Keratinocyte (primary cell): ENCODE measurements at regions not wholly inside any gene's neighbourhood (a gene's known extent, or its start where the extent isn't known, plus 50 kb on each side); places are given as distances from the start of the nearest gene placed in this dataset.

ENCODE experiments used
- CTCF ChIP-seq, 3 experiments: IDR thresholded peaks in 1 of 3; conservative IDR thresholded peaks in 1 of 3; optimal IDR thresholded peaks in 1 of 3; 2 replicates in 2 of 3; 3 replicates in 1 of 3; pipeline versions ENCODE3 to v1.5.1; 2011; ENCODE audit warnings: low read length in 3 of 3, mild to moderate bottlenecking in 3 of 3, moderate library complexity in 2 of 3, control low read depth in 1 of 3, inconsistent platforms in 1 of 3; ENCODE audit not compliant: insufficient read depth in 2 of 3; ENCODE audit errors: extremely low read depth in 1 of 3
- EZH2 ChIP-seq: IDR thresholded peaks from one replicate; pipeline ENCODE4 v1.6.1; 2012; ENCODE audit warnings: inconsistent platforms, mild to moderate bottlenecking, low read length, moderate library complexity

- no peak for TF ChIP-seq CTCF (optimal IDR thresholded peaks at IDR 0.05 in 1 of 3, IDR thresholded peaks at IDR 0.05 in 1 of 3, conservative IDR thresholded peaks at IDR 0.05 in 1 of 3; ENCODE audit: extremely low read depth in 1 of 3, insufficient read depth in 2 of 3, low read length in 3 of 3)
- TF ChIP-seq EZH2 = no peak
Observed at GRCh38 chr15:81905889-81906288, 139.9 kb downstream of the MEX3B start.
